ENCODE measurements at regions not wholly inside any gene's neighbourhood (a gene's known extent, or its start where the extent isn't known, plus 50 kb on each side); places are given as distances from the start of the nearest gene placed in this dataset.
"Not testable (repeated sequence)": the region's sequence is repeated elsewhere in the genome, so short reads cannot be mapped to it uniquely, and the experiment has no call there.

DNA sequence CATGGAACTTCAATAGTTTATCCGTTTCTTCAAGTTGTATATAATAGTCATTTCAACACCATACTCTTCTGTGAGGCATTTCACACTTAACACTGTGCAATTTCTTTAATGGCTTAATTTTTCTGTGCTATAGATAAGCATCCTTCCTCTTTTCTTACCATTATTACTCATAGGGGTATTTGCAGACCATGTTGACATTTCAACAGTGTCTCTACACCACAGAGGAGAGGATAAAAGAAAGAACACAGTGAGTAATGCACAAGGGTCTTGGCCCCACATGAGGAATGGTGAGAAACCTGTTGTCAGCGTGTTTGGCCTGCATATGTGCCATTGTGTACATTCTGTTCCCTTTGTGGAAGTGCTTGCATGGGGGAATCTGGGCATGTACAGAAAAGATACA is 421.5 kb upstream of the MDGA2 start:
- Histone ChIP-seq H3K27ac (ENCODE audit: low read length) (no peak overlapping the region), H3K9me3 (ENCODE audit: control insufficient read depth, insufficient read depth, low read length) (no peaks in the 10 kb centered on the region), H3K4me1 (ENCODE audit: control insufficient read depth, insufficient read depth, low read length) (no peaks in the 10 kb centered on the region), H3K4me3 (ENCODE audit: low read length) (no peak overlapping the region), H3K27me3 (ENCODE audit: control insufficient read depth, insufficient read depth, low read length) (no peaks in the 10 kb centered on the region), H3K36me3 (ENCODE audit: control insufficient read depth, insufficient read depth, low read length) (no peaks in the 10 kb centered on the region)
- no CpG with 5 or more reads among the region's 2 CpGs for WGBS (ENCODE audit: insufficient coverage, insufficient read length)
- no peak for DNase-seq (ENCODE audit: low read depth, low spot score)

GRCh38 chr14:48086516-48086915 is 411.1 kb upstream of the MDGA2 start:
- DNase-seq (ENCODE audit: low read depth, low spot score): no peak
- H3K4me3 ChIP-seq (ENCODE audit: low read length): no peak overlapping the region
- H3K9me3 ChIP-seq (ENCODE audit: control insufficient read depth, insufficient read depth, low read length): no peaks in the 10 kb centered on the region
- no peaks in the 10 kb centered on the region for H3K36me3 ChIP-seq (ENCODE audit: control insufficient read depth, insufficient read depth, low read length)
- H3K27ac ChIP-seq (ENCODE audit: low read length): no peak overlapping the region
- no peaks in the 10 kb centered on the region for H3K4me1 ChIP-seq (ENCODE audit: control insufficient read depth, insufficient read depth, low read length)
- no CpG with 5 or more reads among the region's 1 CpG for WGBS (ENCODE audit: insufficient coverage, insufficient read length)
- no peaks in the 10 kb centered on the region for H3K27me3 ChIP-seq (ENCODE audit: control insufficient read depth, insufficient read depth, low read length)

DNA sequence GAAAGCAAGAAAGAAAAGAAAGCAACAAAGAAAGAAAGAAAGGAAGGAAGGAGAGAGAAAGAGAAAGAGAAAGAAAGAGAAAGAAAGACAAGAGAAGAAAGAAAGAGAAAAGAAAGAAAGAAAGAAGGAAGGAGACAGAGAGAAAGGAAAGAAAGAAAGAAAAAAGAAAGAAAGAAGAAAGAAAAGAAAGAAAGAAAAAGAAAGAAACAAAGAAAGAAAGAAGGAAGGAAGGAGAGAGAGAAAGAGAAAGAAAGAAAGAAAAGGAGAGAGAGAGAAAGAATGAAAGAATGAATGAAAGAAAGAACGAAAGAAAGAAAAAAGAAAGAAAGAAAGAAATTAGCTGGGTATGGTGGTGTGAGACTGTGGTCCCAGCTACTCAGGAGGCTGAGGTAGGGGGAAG is 400.1 kb upstream of the MDGA2 start:
- 100% methylated on average over 1 of the region's 1 CpG for WGBS (ENCODE audit: insufficient coverage, insufficient read length)
- DNase-seq (ENCODE audit: low read depth, low spot score): no peak
- no peaks in the 10 kb centered on the region for H3K27me3 ChIP-seq (ENCODE audit: control insufficient read depth, insufficient read depth, low read length)

GRCh38 chr14:48052973-48053372 is 377.6 kb upstream of the MDGA2 start:
- H3K36me3 ChIP-seq (ENCODE audit: control insufficient read depth, insufficient read depth, low read length): no peaks in the 10 kb centered on the region
- no CpG with 5 or more reads among the region's 1 CpG for WGBS (ENCODE audit: insufficient coverage, insufficient read length)
- no peak overlapping the region for H3K27ac ChIP-seq (ENCODE audit: low read length)
- DNase-seq (ENCODE audit: low read depth, low spot score): no peak
- no peaks in the 10 kb centered on the region for H3K27me3 ChIP-seq (ENCODE audit: control insufficient read depth, insufficient read depth, low read length)
- no peak overlapping the region for H3K4me3 ChIP-seq (ENCODE audit: low read length)
- no peaks in the 10 kb centered on the region for H3K4me1 ChIP-seq (ENCODE audit: control insufficient read depth, insufficient read depth, low read length)
- no peaks in the 10 kb centered on the region for H3K9me3 ChIP-seq (ENCODE audit: control insufficient read depth, insufficient read depth, low read length)

More for the DNA sequence above, 400.1 kb upstream of the MDGA2 start:
- Histone ChIP-seq H3K36me3 (ENCODE audit: control insufficient read depth, insufficient read depth, low read length) (no peaks in the 10 kb centered on the region), H3K4me3 (ENCODE audit: low read length) (no peak overlapping the region), H3K27ac (ENCODE audit: low read length) (no peak overlapping the region), H3K9me3 (ENCODE audit: control insufficient read depth, insufficient read depth, low read length) (no peaks in the 10 kb centered on the region), H3K4me1 (ENCODE audit: control insufficient read depth, insufficient read depth, low read length) (peaks cover 2% of the 10 kb centered on the region; the same call in 1 of the 2 replicates)

DNA sequence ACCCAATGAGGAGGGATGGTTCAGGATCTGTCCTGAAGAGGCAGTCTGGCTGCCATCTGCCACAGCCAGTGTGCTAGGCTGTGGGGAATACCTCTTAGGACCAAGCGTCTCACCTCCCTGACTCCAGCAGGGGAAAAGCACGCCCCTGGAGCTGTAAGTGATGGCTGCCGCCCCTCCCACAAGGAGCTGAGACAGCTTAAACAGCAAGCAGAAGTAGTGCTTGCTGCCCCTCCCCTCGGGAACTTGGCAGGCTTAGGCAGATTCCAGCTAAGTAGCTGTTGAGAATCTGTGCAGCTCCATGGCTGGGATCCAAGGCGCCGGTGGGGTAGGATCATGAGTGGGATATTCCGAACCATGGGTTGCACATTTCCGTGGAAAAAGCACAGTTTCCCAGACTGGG is 360.4 kb upstream of the MDGA2 start:
- Histone ChIP-seq H3K4me1 (ENCODE audit: control insufficient read depth, insufficient read depth, low read length) (peaks cover 3% of the 10 kb centered on the region; the same call in 1 of the 2 replicates), H3K27me3 (ENCODE audit: control insufficient read depth, insufficient read depth, low read length) (no peaks in the 10 kb centered on the region), H3K36me3 (ENCODE audit: control insufficient read depth, insufficient read depth, low read length) (no peaks in the 10 kb centered on the region), H3K4me3 (ENCODE audit: low read length) (no peak overlapping the region), H3K9me3 (ENCODE audit: control insufficient read depth, insufficient read depth, low read length) (no peaks in the 10 kb centered on the region), H3K27ac (ENCODE audit: low read length) (no peak overlapping the region)
- no CpG with 5 or more reads among the region's 8 CpGs for WGBS (ENCODE audit: insufficient coverage, insufficient read length)
- DNase-seq (ENCODE audit: low read depth, low spot score): no peak

DNA sequence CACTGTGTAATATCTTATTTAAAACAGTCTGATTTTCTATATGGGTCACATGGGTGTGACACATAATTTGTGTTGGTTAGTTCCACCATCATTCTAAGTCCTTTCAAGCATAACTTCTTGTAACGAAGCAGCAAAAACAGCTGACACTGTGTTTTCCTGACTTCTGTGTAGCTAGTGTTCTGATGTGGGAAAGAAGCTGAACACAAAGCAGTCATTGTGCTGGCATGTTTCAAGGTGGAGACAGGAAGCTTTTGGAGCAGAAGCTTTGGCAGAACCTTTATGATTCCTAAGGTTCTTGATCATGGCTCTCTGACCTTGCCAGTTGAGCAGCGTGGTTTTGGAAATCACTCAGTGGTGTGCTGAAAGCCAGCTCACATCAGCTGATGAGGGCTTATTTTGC is 351.7 kb upstream of the MDGA2 start:
- WGBS (ENCODE audit: insufficient coverage, insufficient read length): no CpG with 5 or more reads among the region's 2 CpGs
- no peaks in the 10 kb centered on the region for H3K9me3 ChIP-seq (ENCODE audit: control insufficient read depth, insufficient read depth, low read length)
- H3K27me3 ChIP-seq (ENCODE audit: control insufficient read depth, insufficient read depth, low read length): no peaks in the 10 kb centered on the region
- H3K4me3 ChIP-seq (ENCODE audit: low read length): no peak overlapping the region
- no peak for DNase-seq (ENCODE audit: low read depth, low spot score)
- no peaks in the 10 kb centered on the region for H3K36me3 ChIP-seq (ENCODE audit: control insufficient read depth, insufficient read depth, low read length)
- H3K27ac ChIP-seq (ENCODE audit: low read length): no peak overlapping the region
- H3K4me1 ChIP-seq (ENCODE audit: control insufficient read depth, insufficient read depth, low read length): no peaks in the 10 kb centered on the region

GRCh38 chr14:48023881-48024280 is 348.5 kb upstream of the MDGA2 start:
- Histone ChIP-seq H3K27me3 (ENCODE audit: control insufficient read depth, insufficient read depth, low read length) (no peaks in the 10 kb centered on the region), H3K4me1 (ENCODE audit: control insufficient read depth, insufficient read depth, low read length) (no peaks in the 10 kb centered on the region), H3K9me3 (ENCODE audit: control insufficient read depth, insufficient read depth, low read length) (no peaks in the 10 kb centered on the region), H3K4me3 (ENCODE audit: low read length) (no peak overlapping the region), H3K27ac (ENCODE audit: low read length) (no peak overlapping the region), H3K36me3 (ENCODE audit: control insufficient read depth, insufficient read depth, low read length) (no peaks in the 10 kb centered on the region)
- DNase-seq (ENCODE audit: low read depth, low spot score): no peak
- WGBS (ENCODE audit: insufficient coverage, insufficient read length): no CpG with 5 or more reads among the region's 3 CpGs

DNA sequence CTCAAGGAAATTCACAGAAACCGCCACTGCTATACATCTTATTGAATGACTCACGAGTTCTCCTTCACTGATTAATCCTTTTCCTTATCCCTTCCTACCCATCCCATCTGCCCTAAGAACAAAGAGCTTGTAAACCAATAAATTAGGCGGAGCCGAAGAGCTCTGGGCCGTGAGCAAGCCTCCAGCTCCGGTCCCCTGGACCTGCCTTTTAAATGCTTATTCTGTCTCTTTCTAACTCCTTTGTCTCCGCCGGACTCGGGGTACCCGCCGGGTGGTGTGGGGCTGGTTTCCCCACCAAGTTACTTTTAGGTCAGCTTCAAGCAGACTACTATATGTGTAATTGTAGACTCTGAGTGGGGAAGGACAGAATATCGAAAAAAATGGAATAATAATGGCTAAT is 336.1 kb upstream of the MDGA2 start:
- not testable (repeated sequence) for H3K27me3 ChIP-seq (ENCODE audit: control insufficient read depth, insufficient read depth, low read length); H3K9me3 ChIP-seq (ENCODE audit: control insufficient read depth, insufficient read depth, low read length); H3K27ac ChIP-seq (ENCODE audit: low read length); DNase-seq (ENCODE audit: low read depth, low spot score); H3K4me3 ChIP-seq (ENCODE audit: low read length); H3K4me1 ChIP-seq (ENCODE audit: control insufficient read depth, insufficient read depth, low read length); H3K36me3 ChIP-seq (ENCODE audit: control insufficient read depth, insufficient read depth, low read length)
- no CpG with 5 or more reads among the region's 12 CpGs for WGBS (ENCODE audit: insufficient coverage, insufficient read length)

GRCh38 chr14:48008646-48009045 is 333.2 kb upstream of the MDGA2 start:
- DNase-seq (ENCODE audit: low read depth, low spot score): no peak
- Histone ChIP-seq H3K36me3 (ENCODE audit: control insufficient read depth, insufficient read depth, low read length) (no peaks in the 10 kb centered on the region), H3K4me3 (ENCODE audit: low read length) (no peak overlapping the region), H3K27ac (ENCODE audit: low read length) (no peak overlapping the region), H3K9me3 (ENCODE audit: control insufficient read depth, insufficient read depth, low read length) (no peaks in the 10 kb centered on the region), H3K4me1 (ENCODE audit: control insufficient read depth, insufficient read depth, low read length) (no peaks in the 10 kb centered on the region), H3K27me3 (ENCODE audit: control insufficient read depth, insufficient read depth, low read length) (no peaks in the 10 kb centered on the region)

GRCh38 chr14:48005986-48006385 is 330.6 kb upstream of the MDGA2 start:
- WGBS (ENCODE audit: insufficient coverage, insufficient read length): no CpG with 5 or more reads among the region's 1 CpG
- Histone ChIP-seq H3K4me1 (ENCODE audit: control insufficient read depth, insufficient read depth, low read length) (no peaks in the 10 kb centered on the region), H3K4me3 (ENCODE audit: low read length) (no peak overlapping the region), H3K36me3 (ENCODE audit: control insufficient read depth, insufficient read depth, low read length) (no peaks in the 10 kb centered on the region), H3K27me3 (ENCODE audit: control insufficient read depth, insufficient read depth, low read length) (no peaks in the 10 kb centered on the region), H3K9me3 (ENCODE audit: control insufficient read depth, insufficient read depth, low read length) (no peaks in the 10 kb centered on the region), H3K27ac (ENCODE audit: low read length) (no peak overlapping the region)
- DNase-seq (ENCODE audit: low read depth, low spot score): no peak

DNA sequence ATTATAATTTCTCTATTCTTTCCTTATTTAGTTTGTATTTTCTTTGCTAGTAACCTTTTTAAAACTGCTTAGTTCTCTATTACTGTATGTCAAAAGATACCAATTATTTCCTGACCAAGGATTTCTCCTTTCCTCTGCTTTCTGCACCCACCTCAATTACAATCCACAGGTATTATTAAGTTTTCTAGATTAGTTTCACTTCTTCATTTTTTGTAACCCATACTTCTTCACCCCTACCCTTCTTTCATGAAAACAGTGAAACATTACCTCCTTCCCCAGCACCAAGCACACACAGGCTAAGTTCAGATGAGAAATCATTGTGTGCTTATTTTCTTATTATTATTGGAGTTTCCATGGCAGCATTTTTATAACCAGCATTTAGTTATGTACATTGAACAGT is 318.5 kb upstream of the MDGA2 start:
- no peak for DNase-seq (ENCODE audit: low read depth, low spot score)
- Histone ChIP-seq H3K27ac (ENCODE audit: low read length) (no peak overlapping the region), H3K9me3 (ENCODE audit: control insufficient read depth, insufficient read depth, low read length) (no peaks in the 10 kb centered on the region), H3K4me3 (ENCODE audit: low read length) (no peak overlapping the region), H3K36me3 (ENCODE audit: control insufficient read depth, insufficient read depth, low read length) (no peaks in the 10 kb centered on the region), H3K4me1 (ENCODE audit: control insufficient read depth, insufficient read depth, low read length) (no peaks in the 10 kb centered on the region), H3K27me3 (ENCODE audit: control insufficient read depth, insufficient read depth, low read length) (no peaks in the 10 kb centered on the region)

All from iPS DF 6.9 (cell line).